ENCODE measurements at regions not wholly inside any gene's neighbourhood (a gene's known extent, or its start where the extent isn't known, plus 50 kb on each side); places are given as distances from the start of the nearest gene placed in this dataset.

GRCh38 chr22:49226096-49226495 lies 601.6 kb downstream of the BRD1 start:
- Histone ChIP-seq H3K4me3 (ENCODE audit: low read depth, low read length) (no peak overlapping the region), H3K36me3 (ENCODE audit: control insufficient read depth, insufficient read depth, low read length) (no peaks in the 10 kb centered on the region), H3K27me3 (ENCODE audit: control insufficient read depth, insufficient read depth, low read length) (no peaks in the 10 kb centered on the region)
- no peak for DNase-seq (ENCODE audit: low read depth)
- FAIRE-seq = no peak
- TF ChIP-seq CTCF (IDR thresholded peaks at IDR 0.05; ENCODE audit: insufficient read depth, low read length, severe bottlenecking) = no peak

- no peak for TF ChIP-seq CTCF (IDR thresholded peaks at IDR 0.05; ENCODE audit: insufficient read depth, low read length, severe bottlenecking)
- no peaks in the 10 kb centered on the region for H3K36me3 ChIP-seq (ENCODE audit: control insufficient read depth, insufficient read depth, low read length)
- no peak for FAIRE-seq
- no peaks in the 10 kb centered on the region for H3K27me3 ChIP-seq (ENCODE audit: control insufficient read depth, insufficient read depth, low read length)
- H3K4me3 ChIP-seq (ENCODE audit: low read depth, low read length) = no peak overlapping the region
- no peak for DNase-seq (ENCODE audit: low read depth)
Observed at GRCh38 chr22:49224243-49224642, 603.4 kb downstream of the BRD1 start.

GRCh38 chr22:49218142-49218541 lies 609.5 kb downstream of the BRD1 start:
- Histone ChIP-seq H3K27me3 (ENCODE audit: control insufficient read depth, insufficient read depth, low read length) (no peaks in the 10 kb centered on the region), H3K4me3 (ENCODE audit: low read depth, low read length) (no peak overlapping the region), H3K36me3 (ENCODE audit: control insufficient read depth, insufficient read depth, low read length) (no peaks in the 10 kb centered on the region)
- no peak for TF ChIP-seq CTCF (IDR thresholded peaks at IDR 0.05; ENCODE audit: insufficient read depth, low read length, severe bottlenecking)
- FAIRE-seq (no peak), DNase-seq (ENCODE audit: low read depth) (no peak)

GRCh38 chr22:49216579-49216978 lies 611.1 kb downstream of the BRD1 start:
- DNase-seq (ENCODE audit: low read depth) = no peak

GRCh38 chr22:49215840-49216239 lies 611.8 kb downstream of the BRD1 start:
- no peak for FAIRE-seq
- DNase-seq (ENCODE audit: low read depth) = no peak
- H3K27me3 ChIP-seq (ENCODE audit: control insufficient read depth, insufficient read depth, low read length) = no peaks in the 10 kb centered on the region
- no peak overlapping the region for H3K4me3 ChIP-seq (ENCODE audit: low read depth, low read length)
- H3K36me3 ChIP-seq (ENCODE audit: control insufficient read depth, insufficient read depth, low read length) = no peaks in the 10 kb centered on the region
- no peak for TF ChIP-seq CTCF (IDR thresholded peaks at IDR 0.05; ENCODE audit: insufficient read depth, low read length, severe bottlenecking)

More at GRCh38 chr22:49216579-49216978, 611.1 kb downstream of the BRD1 start:
- TF ChIP-seq CTCF (IDR thresholded peaks at IDR 0.05; ENCODE audit: insufficient read depth, low read length, severe bottlenecking) = no peak
- H3K4me3 ChIP-seq (ENCODE audit: low read depth, low read length) = no peak overlapping the region
- H3K27me3 ChIP-seq (ENCODE audit: control insufficient read depth, insufficient read depth, low read length) = no peaks in the 10 kb centered on the region
- no peak for FAIRE-seq
- no peaks in the 10 kb centered on the region for H3K36me3 ChIP-seq (ENCODE audit: control insufficient read depth, insufficient read depth, low read length)

- Histone ChIP-seq H3K4me3 (ENCODE audit: low read depth, low read length) (no peak overlapping the region), H3K36me3 (ENCODE audit: control insufficient read depth, insufficient read depth, low read length) (no peaks in the 10 kb centered on the region), H3K27me3 (ENCODE audit: control insufficient read depth, insufficient read depth, low read length) (no peaks in the 10 kb centered on the region)
- TF ChIP-seq CTCF (IDR thresholded peaks at IDR 0.05; ENCODE audit: insufficient read depth, low read length, severe bottlenecking) = no peak
- FAIRE-seq (no peak), DNase-seq (ENCODE audit: low read depth) (no peak)
Observed at GRCh38 chr22:49214976-49215375, 612.7 kb downstream of the BRD1 start.

Measured in bronchial epithelial cell (primary cell).